Keratinocyte (primary cell): ENCODE measurements at regions not wholly inside any gene's neighbourhood (a gene's known extent, or its start where the extent isn't known, plus 50 kb on each side); places are given as distances from the start of the nearest gene placed in this dataset.

Experiments used
- DNase-seq: peaks from one replicate; pipeline ENCODE4 v3.0.0-alpha.2; 2011; ENCODE audit warnings: low read depth, missing footprints, low spot score
- FAIRE-seq: peaks from 2 replicates; lab custom pipeline; 2011; peaks lifted over from hg19 to GRCh38; lab: Jason Lieb, UNC
- H2AFZ ChIP-seq: 2 replicates; pipeline ENCODE4 v1.6.0; 2012; ENCODE audit warnings: low read length, control low read depth, inconsistent platforms; ENCODE audit not compliant: control insufficient read depth
- H3K27ac ChIP-seq: 2 replicates; pipeline ENCODE4 v1.5.1; 2011; ENCODE audit warnings: low read length; ENCODE audit not compliant: control insufficient read depth, insufficient read depth
- H3K27me3 ChIP-seq: 3 replicates; pipeline ENCODE4 v1.6.0; 2011; ENCODE audit warnings: low read length; ENCODE audit not compliant: control insufficient read depth, insufficient read depth; ENCODE audit errors: extremely low read depth
- H3K36me3 ChIP-seq, 2 experiments: 2 replicates in 1 of 2; 3 replicates in 1 of 2; pipeline ENCODE4 v1.5.1; 2011; ENCODE audit warnings: low read length in 2 of 2, mild to moderate bottlenecking in 1 of 2; ENCODE audit not compliant: control insufficient read depth in 2 of 2, insufficient read depth in 2 of 2; ENCODE audit errors: extremely low read depth in 1 of 2
- H3K4me1 ChIP-seq: 3 replicates; pipeline ENCODE4 v1.5.1; 2011; ENCODE audit warnings: low read length; ENCODE audit not compliant: control insufficient read depth, insufficient read depth; ENCODE audit errors: extremely low read depth
- H3K4me2 ChIP-seq: 3 replicates; pipeline ENCODE4 v1.6.0; 2011; ENCODE audit warnings: low read depth, low read length; ENCODE audit not compliant: control insufficient read depth, insufficient read depth; ENCODE audit errors: extremely low read depth
- H3K4me3 ChIP-seq, 3 experiments: fragments of 200-600 bp in 1 of 3; sonication (generic) in 1 of 3; 2 replicates in 2 of 3; 3 replicates in 1 of 3; pipeline ENCODE4 v1.5.1; 2011 to 2016; ENCODE audit warnings: low read length in 3 of 3, mild to moderate bottlenecking in 3 of 3, control low read depth in 2 of 3, inconsistent platforms in 1 of 3, low read depth in 1 of 3, mixed read lengths in 1 of 3, mixed run types in 1 of 3, moderate library complexity in 1 of 3; ENCODE audit not compliant: control insufficient read depth in 2 of 3, insufficient read depth in 2 of 3; ENCODE audit errors: extremely low read depth in 1 of 3
- H3K79me2 ChIP-seq: 2 replicates; pipeline ENCODE4 v1.6.0; 2012; ENCODE audit warnings: low read length; ENCODE audit not compliant: control insufficient read depth, insufficient read depth
- H3K9ac ChIP-seq: 3 replicates; pipeline ENCODE4 v1.6.0; 2011; ENCODE audit warnings: low read length; ENCODE audit not compliant: control insufficient read depth, insufficient read depth; ENCODE audit errors: extremely low read depth
- H3K9me1 ChIP-seq: 3 replicates; pipeline ENCODE4 v1.6.0; 2011; ENCODE audit warnings: low read length; ENCODE audit not compliant: control insufficient read depth, insufficient read depth; ENCODE audit errors: extremely low read depth
- H3K9me3 ChIP-seq: 2 replicates; pipeline ENCODE4 v1.5.1; 2012; ENCODE audit warnings: low read depth, low read length; ENCODE audit not compliant: control insufficient read depth
- H4K20me1 ChIP-seq: 3 replicates; pipeline ENCODE4 v1.6.0; 2011; ENCODE audit warnings: low read length; ENCODE audit not compliant: control insufficient read depth, insufficient read depth; ENCODE audit errors: extremely low read depth
- CTCF ChIP-seq, 3 experiments: IDR thresholded peaks in 1 of 3; conservative IDR thresholded peaks in 1 of 3; optimal IDR thresholded peaks in 1 of 3; 2 replicates in 2 of 3; 3 replicates in 1 of 3; pipeline versions ENCODE3 to v1.5.1; 2011; ENCODE audit warnings: low read length in 3 of 3, mild to moderate bottlenecking in 3 of 3, moderate library complexity in 2 of 3, control low read depth in 1 of 3, inconsistent platforms in 1 of 3; ENCODE audit not compliant: insufficient read depth in 2 of 3; ENCODE audit errors: extremely low read depth in 1 of 3
- EZH2 ChIP-seq: IDR thresholded peaks from one replicate; pipeline ENCODE4 v1.6.1; 2012; ENCODE audit warnings: inconsistent platforms, mild to moderate bottlenecking, low read length, moderate library complexity
- dilution Hi-C: fragments of 300-500 bp; cut with MboI; formaldehyde crosslinking; loops from one replicate; pipeline ENCODE4 v1.7.0; 2020; ENCODE audit warnings: low sequenced_read_pairs; ENCODE audit not compliant: extremely low pct_ligation_motif_present

DNA sequence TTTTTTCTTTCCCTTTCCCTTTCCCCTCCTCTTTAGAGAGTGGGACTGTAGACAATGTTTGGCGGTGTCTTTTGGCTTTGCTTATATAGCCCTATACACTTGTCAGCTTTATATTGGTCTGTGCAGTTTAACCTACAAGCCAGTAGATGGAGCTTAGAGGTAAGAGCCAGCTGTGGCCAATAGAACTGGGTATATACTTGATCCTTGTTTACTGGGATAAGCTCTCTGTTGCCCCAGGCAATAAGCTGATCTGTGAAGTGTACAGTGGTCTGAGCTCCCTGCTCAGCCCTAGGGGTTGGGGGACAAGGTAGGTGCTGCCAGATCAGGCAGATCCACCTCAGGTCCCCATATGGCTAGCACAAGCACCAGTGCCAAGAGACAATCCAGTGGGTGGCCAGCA lies 434.1 kb downstream of the NOVA1 start:
- dilution Hi-C loops = no loop called here
- Histone ChIP-seq H3K4me3 (no peak overlapping the region), H3K4me1 (no peaks in the 10 kb centered on the region), H4K20me1 (no peaks in the 10 kb centered on the region), H3K4me2 (no peak overlapping the region), H3K9ac (no peak overlapping the region), H3K27me3 (no peaks in the 10 kb centered on the region), H3K79me2 (no peaks in the 10 kb centered on the region), H2AFZ (no peak overlapping the region), H3K9me3 (no peaks in the 10 kb centered on the region), H3K36me3 (no peaks in the 10 kb centered on the region), H3K27ac (no peak overlapping the region), H3K9me1 (no peaks in the 10 kb centered on the region)
- TF ChIP-seq CTCF (optimal IDR thresholded peaks at IDR 0.05 in 1 of 3, IDR thresholded peaks at IDR 0.05 in 1 of 3, conservative IDR thresholded peaks at IDR 0.05 in 1 of 3; ENCODE audit: extremely low read depth in 1 of 3, insufficient read depth in 2 of 3, low read length in 3 of 3) = peak in 2 of 3 experiments; percentile 7 to 41
- no peak for TF ChIP-seq EZH2
- DNase-seq (no peak), FAIRE-seq (no peak)

DNA sequence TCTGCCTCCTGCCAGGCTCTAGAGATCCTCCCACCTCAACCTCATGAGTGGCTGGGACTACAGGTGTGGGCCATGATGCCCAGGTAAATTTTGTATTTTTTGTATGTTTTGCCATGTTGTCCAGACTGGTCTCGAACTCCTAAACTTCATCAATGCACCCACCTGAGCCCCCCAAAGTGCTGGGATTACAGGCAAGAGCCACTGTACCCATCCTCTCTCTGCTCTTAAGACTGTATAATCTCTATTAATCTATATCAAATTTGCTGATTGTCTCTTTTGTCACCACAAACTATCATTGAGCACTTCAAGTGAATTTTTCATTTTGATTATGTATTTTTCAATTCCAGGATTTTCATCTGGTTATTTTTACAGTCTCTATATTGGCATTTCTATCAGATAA lies 440.3 kb downstream of the NOVA1 start:
- no peak overlapping the region for H2AFZ ChIP-seq
- DNase-seq (no peak), FAIRE-seq (no peak)
- no peaks in the 10 kb centered on the region for H4K20me1 ChIP-seq
- dilution Hi-C loops = no loop called here
- H3K27me3 ChIP-seq = no peaks in the 10 kb centered on the region
- TF ChIP-seq EZH2 = no peak
- no peak for TF ChIP-seq CTCF (optimal IDR thresholded peaks at IDR 0.05 in 1 of 3, IDR thresholded peaks at IDR 0.05 in 1 of 3, conservative IDR thresholded peaks at IDR 0.05 in 1 of 3; ENCODE audit: extremely low read depth in 1 of 3, insufficient read depth in 2 of 3, low read length in 3 of 3)
- H3K4me3 ChIP-seq = no peak overlapping the region
- no peaks in the 10 kb centered on the region for H3K36me3 ChIP-seq
- no peak overlapping the region for H3K4me2 ChIP-seq
- H3K79me2 ChIP-seq = no peaks in the 10 kb centered on the region
- H3K4me1 ChIP-seq = no peaks in the 10 kb centered on the region
- H3K27ac ChIP-seq = no peak overlapping the region
- no peak overlapping the region for H3K9ac ChIP-seq
- H3K9me3 ChIP-seq = no peaks in the 10 kb centered on the region
- no peaks in the 10 kb centered on the region for H3K9me1 ChIP-seq
